Muscle of leg (tissue), 3 donors: ENCODE measurements at regions not wholly inside any gene's neighbourhood (a gene's known extent, or its start where the extent isn't known, plus 50 kb on each side); places are given as distances from the start of the nearest gene placed in this dataset.
"Not testable (repeated sequence)": the region's sequence is repeated elsewhere in the genome, so short reads cannot be mapped to it uniquely, and the experiment has no call there.

ENCODE experiments used
- DNase-seq: peaks from one replicate; pipeline ENCODE4 v3.0.0; 2013
- H3K27ac ChIP-seq: one replicate; pipeline ENCODE4 v1.5.1; 2013; ENCODE audit warnings: mild to moderate bottlenecking, low read length, control low read depth
- H3K27me3 ChIP-seq: one replicate; pipeline ENCODE4 v1.6.1; 2013; ENCODE audit warnings: low read length; ENCODE audit not compliant: control insufficient read depth, insufficient read depth
- H3K36me3 ChIP-seq: one replicate; pipeline ENCODE4 v1.6.1; 2013; ENCODE audit warnings: low read length; ENCODE audit not compliant: control insufficient read depth, insufficient read depth
- H3K4me1 ChIP-seq: one replicate; pipeline ENCODE4 v1.6.1; 2013; ENCODE audit warnings: low read length; ENCODE audit not compliant: control insufficient read depth, insufficient read depth
- H3K4me3 ChIP-seq: one replicate; pipeline ENCODE4 v1.5.1; 2013; ENCODE audit warnings: low read length, control low read depth
- H3K9me3 ChIP-seq: replicated peaks from 2 replicates; pipeline ENCODE4 v1.6.1; 2013; ENCODE audit warnings: low read depth, low read length; ENCODE audit not compliant: control insufficient read depth
- WGBS: methylation state at CpG from one replicate; pipeline ENCODE4 v1.1.5; 2013; ENCODE audit warnings: missing lambda C conversion rate; ENCODE audit not compliant: insufficient coverage; 5-methylcytosine and 5-hydroxymethylcytosine counted together

- no peaks in the 10 kb centered on the region for H3K36me3 ChIP-seq
- no peaks in the 10 kb centered on the region for H3K9me3 ChIP-seq
- no peaks in the 10 kb centered on the region for H3K4me1 ChIP-seq
- WGBS, result no CpG with 5 or more reads among the region's 4 CpGs
- no peak overlapping the region for H3K4me3 ChIP-seq
- no peak overlapping the region for H3K27ac ChIP-seq
- DNase-seq, result no peak
- no peaks in the 10 kb centered on the region for H3K27me3 ChIP-seq
Measured at GRCh38 chr11:46183819-46184218, 62.6 kb upstream of the PHF21A start.

- no peak for DNase-seq
- Histone ChIP-seq H3K27me3 (no peaks in the 10 kb centered on the region), H3K9me3 (no peaks in the 10 kb centered on the region), H3K36me3 (no peaks in the 10 kb centered on the region), H3K4me3 (no peak overlapping the region), H3K4me1 (no peaks in the 10 kb centered on the region), H3K27ac (no peak overlapping the region)
- WGBS, result 83% methylated on average over 2 of the region's 5 CpGs
Measured at GRCh38 chr11:46181843-46182424, 60.7 kb upstream of the PHF21A start.

DNA sequence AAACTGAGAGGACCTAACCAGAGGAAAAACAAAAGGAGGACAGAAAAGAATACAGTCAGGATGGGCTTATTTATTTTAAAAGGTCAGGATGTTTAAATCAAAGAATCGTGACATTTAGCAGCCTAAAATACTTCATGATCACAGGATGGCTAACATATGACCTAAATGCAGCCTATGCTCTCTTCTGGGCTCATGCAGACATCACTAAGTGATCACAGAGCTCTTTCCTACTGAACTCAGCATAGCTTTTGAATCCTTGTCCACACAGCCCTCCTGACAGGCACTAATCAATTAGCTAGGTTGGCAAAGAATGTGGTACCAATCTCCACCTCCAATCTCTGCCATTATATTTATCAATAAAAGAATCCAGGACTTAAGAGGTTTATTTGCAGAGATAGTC lies 60.1 kb upstream of the PHF21A start:
- Histone ChIP-seq H3K4me3 (no peak overlapping the region), H3K4me1 (no peaks in the 10 kb centered on the region), H3K9me3 (no peaks in the 10 kb centered on the region), H3K36me3 (no peaks in the 10 kb centered on the region), H3K27me3 (no peaks in the 10 kb centered on the region), H3K27ac (no peak overlapping the region)
- no peak for DNase-seq
- no CpG with 5 or more reads among the region's 1 CpG for WGBS

DNA sequence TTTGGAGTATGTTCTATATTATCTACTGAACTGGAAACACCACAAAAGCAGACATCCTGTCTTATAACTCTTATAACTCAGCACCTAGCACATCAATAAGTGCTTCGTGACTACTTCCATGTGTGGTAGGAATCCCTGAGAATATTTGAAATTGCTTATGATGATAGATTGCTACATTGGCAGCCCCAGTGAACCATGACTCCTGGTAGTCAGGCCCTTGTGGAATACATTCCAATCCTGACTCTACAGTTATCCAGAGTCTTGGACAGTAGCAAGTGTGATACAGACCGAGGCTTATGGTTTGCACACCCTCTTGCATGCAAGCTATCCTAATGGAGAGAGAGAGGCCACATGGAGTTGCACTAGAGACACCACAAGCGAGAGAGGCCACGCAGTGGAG lies 59.5 kb upstream of the PHF21A start:
- 74% methylated on average over 3 of the region's 4 CpGs for WGBS
- Histone ChIP-seq H3K4me1 (no peaks in the 10 kb centered on the region), H3K27me3 (no peaks in the 10 kb centered on the region)

GRCh38 chr11:46178513-46178912 lies 57.3 kb upstream of the PHF21A start:
- DNase-seq, result no peak
- Histone ChIP-seq H3K4me1 (no peaks in the 10 kb centered on the region), H3K27me3 (no peaks in the 10 kb centered on the region), H3K27ac (no peak overlapping the region), H3K9me3 (no peaks in the 10 kb centered on the region), H3K4me3 (no peak overlapping the region), H3K36me3 (no peaks in the 10 kb centered on the region)
- WGBS, result 77% methylated on average over 2 of the region's 4 CpGs

More for the DNA sequence above, 59.5 kb upstream of the PHF21A start:
- H3K9me3 ChIP-seq, result no peaks in the 10 kb centered on the region
- no peak for DNase-seq
- H3K4me3 ChIP-seq, result no peak overlapping the region
- no peak overlapping the region for H3K27ac ChIP-seq
- H3K36me3 ChIP-seq, result no peaks in the 10 kb centered on the region

GRCh38 chr11:46176421-46176820 lies 55.2 kb upstream of the PHF21A start:
- H3K27ac ChIP-seq, result no peak overlapping the region
- H3K9me3 ChIP-seq, result no peaks in the 10 kb centered on the region
- H3K27me3 ChIP-seq, result no peaks in the 10 kb centered on the region
- no peak overlapping the region for H3K4me3 ChIP-seq
- 90% methylated on average over 2 of the region's 4 CpGs for WGBS
- no peaks in the 10 kb centered on the region for H3K36me3 ChIP-seq
- H3K4me1 ChIP-seq, result no peaks in the 10 kb centered on the region
- DNase-seq, result no peak

DNA sequence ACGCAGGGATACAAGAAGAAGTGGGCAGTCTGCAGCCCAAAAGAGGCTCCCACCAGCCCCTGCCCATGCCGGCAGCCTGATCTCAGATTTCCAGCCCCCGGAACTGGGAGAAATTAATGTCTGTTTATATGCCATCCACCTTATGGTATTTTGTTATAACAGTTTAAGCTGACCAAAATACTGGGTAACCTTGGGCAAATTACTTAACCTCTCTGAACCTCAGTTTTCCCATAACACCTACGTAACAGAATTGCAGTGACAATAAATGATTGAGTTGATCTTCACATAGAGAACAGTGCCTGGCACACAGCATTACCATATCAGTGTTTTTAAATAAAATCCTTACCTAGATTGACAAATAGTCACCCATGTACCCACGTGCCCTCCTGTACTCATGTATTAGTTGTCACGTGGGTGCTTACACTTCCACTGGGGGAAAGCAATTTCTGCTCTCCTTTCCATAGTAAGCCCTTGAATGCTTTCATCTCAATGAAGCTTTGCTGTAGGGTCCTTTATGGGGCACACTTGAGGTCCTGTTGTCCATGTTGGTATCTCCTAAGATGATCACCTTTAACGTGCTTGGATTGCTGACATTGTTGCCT lies 54.2 kb upstream of the PHF21A start:
- H3K27me3 ChIP-seq, result peaks cover 1% of the 10 kb centered on the region
- no peaks in the 10 kb centered on the region for H3K9me3 ChIP-seq
- WGBS, result 72% methylated on average over 5 of the region's 7 CpGs

DNA sequence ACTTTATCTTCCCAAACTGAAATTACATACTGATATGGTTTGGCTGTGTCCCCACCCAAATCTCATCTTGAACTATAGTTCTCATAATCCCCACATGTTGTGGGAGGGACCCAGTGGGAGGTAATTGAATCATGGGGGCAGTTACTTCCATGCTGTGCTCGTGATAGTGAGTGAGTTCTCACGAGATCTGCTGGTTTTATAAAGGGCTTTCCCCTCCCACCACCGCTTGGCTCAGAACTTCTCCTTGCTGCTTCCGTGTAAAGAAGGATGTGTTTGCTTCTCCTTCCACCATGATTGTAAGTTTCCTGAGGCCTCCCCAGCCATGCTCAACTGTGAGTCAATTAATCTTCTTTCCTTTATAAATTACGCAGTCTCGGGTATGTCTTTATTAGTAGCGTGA lies 50.4 kb upstream of the PHF21A start:
- H3K27me3 ChIP-seq, H3K36me3 ChIP-seq, DNase-seq, H3K4me3 ChIP-seq, H3K9me3 ChIP-seq, H3K27ac ChIP-seq, H3K4me1 ChIP-seq: not testable (repeated sequence)
- 56% methylated on average over 2 of the region's 7 CpGs for WGBS

More for the DNA sequence above, 54.2 kb upstream of the PHF21A start:
- Histone ChIP-seq H3K36me3 (no peaks in the 10 kb centered on the region), H3K4me3 (no peak overlapping the region), H3K4me1 (no peaks in the 10 kb centered on the region), H3K27ac (no peak overlapping the region)
- no peak for DNase-seq
